Mesenchymal stem cell (in vitro differentiated cells and primary cell): ENCODE measurements at regions not wholly inside any gene's neighbourhood (a gene's known extent, or its start where the extent isn't known, plus 50 kb on each side); places are given as distances from the start of the nearest gene placed in this dataset.

ENCODE experiments used
- DNase-seq: peaks from one replicate; pipeline ENCODE4 v3.0.0-alpha.2; 2013
- H2AFZ ChIP-seq: one replicate; pipeline ENCODE4 v1.6.1; 2013; ENCODE audit warnings: low read depth, mild to moderate bottlenecking, control low read depth, inconsistent platforms, low read length, moderate library complexity
- H2AK5ac ChIP-seq: 2 replicates; pipeline ENCODE4 v1.6.1; 2013; ENCODE audit warnings: low read length, moderate library complexity, mild to moderate bottlenecking, inconsistent platforms; ENCODE audit not compliant: severe bottlenecking
- H2BK120ac ChIP-seq: one replicate; pipeline ENCODE4 v1.6.1; 2013; ENCODE audit warnings: low read depth, mild to moderate bottlenecking, inconsistent platforms, low read length, moderate library complexity
- H2BK12ac ChIP-seq, 2 experiments: one replicate each; pipeline ENCODE4 v1.6.1; 2013; ENCODE audit warnings: inconsistent platforms in 2 of 2, low read length in 2 of 2, mild to moderate bottlenecking in 2 of 2, moderate library complexity in 2 of 2, control low read depth in 1 of 2
- H2BK15ac ChIP-seq: one replicate; pipeline ENCODE4 v1.6.1; 2013; ENCODE audit warnings: mild to moderate bottlenecking, low read depth, inconsistent platforms; ENCODE audit not compliant: poor library complexity, severe bottlenecking
- H2BK5ac ChIP-seq: 2 replicates; pipeline ENCODE4 v1.6.1; 2013; ENCODE audit warnings: low read depth, mild to moderate bottlenecking, low read length, control low read depth, inconsistent platforms; ENCODE audit not compliant: poor library complexity, severe bottlenecking
- H3K14ac ChIP-seq, 2 experiments: one replicate each; pipeline ENCODE4 v1.6.1; 2013; ENCODE audit warnings: inconsistent platforms in 2 of 2, low read length in 2 of 2, control low read depth in 1 of 2, mild to moderate bottlenecking in 1 of 2, moderate library complexity in 1 of 2
- H3K18ac ChIP-seq, 2 experiments: one replicate each; pipeline ENCODE4 v1.6.1; 2013; ENCODE audit warnings: inconsistent platforms in 2 of 2, low read length in 2 of 2, control low read depth in 1 of 2, low read depth in 1 of 2, mild to moderate bottlenecking in 1 of 2
- H3K23ac ChIP-seq, 2 experiments: one replicate each; pipeline ENCODE4 v1.6.1; 2013; ENCODE audit warnings: inconsistent platforms in 2 of 2, low read length in 2 of 2, mild to moderate bottlenecking in 2 of 2, moderate library complexity in 2 of 2, control low read depth in 1 of 2
- H3K27ac ChIP-seq: 2 replicates; pipeline ENCODE4 v1.5.1; 2013; ENCODE audit warnings: mild to moderate bottlenecking, moderate library complexity, low read length, control low read depth, inconsistent platforms; ENCODE audit not compliant: poor library complexity, severe bottlenecking
- H3K27me3 ChIP-seq, 2 experiments: 2 replicates each; pipeline versions ENCODE4 v1.6.1 to v1.7.0; 2013; ENCODE audit warnings: low read length in 2 of 2, mild to moderate bottlenecking in 2 of 2, moderate library complexity in 2 of 2, control low read depth in 1 of 2, inconsistent platforms in 1 of 2; ENCODE audit not compliant: control insufficient read depth in 1 of 2, insufficient read depth in 1 of 2
- H3K36me3 ChIP-seq, 2 experiments: 2 replicates each; pipeline versions ENCODE4 v1.6.1 to v1.7.0; 2013; ENCODE audit warnings: low read length in 2 of 2, control low read depth in 1 of 2, inconsistent platforms in 1 of 2, low read depth in 1 of 2, mild to moderate bottlenecking in 1 of 2; ENCODE audit not compliant: insufficient read depth in 2 of 2, control insufficient read depth in 1 of 2
- H3K4ac ChIP-seq, 2 experiments: one replicate each; pipeline ENCODE4 v1.6.1; 2013; ENCODE audit warnings: inconsistent platforms in 2 of 2, low read length in 2 of 2, mild to moderate bottlenecking in 2 of 2, moderate library complexity in 2 of 2, control low read depth in 1 of 2, low read depth in 1 of 2
- H3K4me1 ChIP-seq: 2 replicates; pipeline ENCODE4 v1.6.1; 2013; ENCODE audit warnings: low read depth, low read length, control low read depth; ENCODE audit not compliant: control insufficient read depth, insufficient read depth
- H3K4me2 ChIP-seq: 2 replicates; pipeline ENCODE4 v1.6.1; 2013; ENCODE audit warnings: low read length, mild to moderate bottlenecking, inconsistent platforms; ENCODE audit not compliant: poor library complexity, severe bottlenecking
- H3K4me3 ChIP-seq, 2 experiments: 2 replicates each; pipeline versions ENCODE4 v1.5.1 to v1.7.0; 2013; ENCODE audit warnings: low read length in 2 of 2, mild to moderate bottlenecking in 2 of 2, control low read depth in 1 of 2, low read depth in 1 of 2; ENCODE audit not compliant: insufficient read depth in 1 of 2
- H3K79me1 ChIP-seq: replicated peaks from 2 replicates; pipeline ENCODE4 v1.6.1; 2013; ENCODE audit warnings: mild to moderate bottlenecking, control low read depth, low read length, inconsistent platforms; ENCODE audit not compliant: poor library complexity, severe bottlenecking
- H3K9ac ChIP-seq: 2 replicates; pipeline ENCODE4 v1.7.0; 2013; ENCODE audit warnings: mild to moderate bottlenecking, low read length, moderate library complexity
- H3K9me3 ChIP-seq: 2 replicates; pipeline ENCODE4 v1.7.0; 2013; ENCODE audit warnings: mild to moderate bottlenecking, low read length; ENCODE audit not compliant: control insufficient read depth
- H4K8ac ChIP-seq: one replicate; pipeline ENCODE4 v1.6.1; 2013; ENCODE audit warnings: inconsistent platforms, mild to moderate bottlenecking, low read length, moderate library complexity
- H4K91ac ChIP-seq: one replicate; pipeline ENCODE4 v1.6.1; 2013; ENCODE audit warnings: mild to moderate bottlenecking, low read length, inconsistent platforms
- WGBS: methylation state at CpG from one replicate; pipeline ENCODE4 v1.1.7; 2013; ENCODE audit warnings: mixed read lengths; 5-methylcytosine and 5-hydroxymethylcytosine counted together

DNA sequence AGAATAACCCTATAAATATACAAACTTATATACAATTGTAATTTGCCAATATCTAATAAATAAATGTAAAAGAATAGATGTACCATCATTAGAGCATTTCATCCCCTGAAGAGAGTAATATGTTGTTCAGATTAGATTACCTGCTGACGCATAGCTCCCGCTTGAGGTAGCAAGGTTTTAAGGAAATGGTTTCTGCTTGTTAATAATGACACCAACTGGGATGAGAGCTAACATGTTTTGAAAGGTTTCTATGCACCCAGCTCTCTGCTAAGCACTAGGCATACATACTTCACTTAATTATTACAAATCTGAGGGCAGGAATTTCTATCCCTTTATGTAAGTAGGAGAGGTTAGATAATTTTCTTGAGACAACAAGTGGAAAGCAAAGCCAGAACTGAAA lies 1003.3 kb upstream of the SORCS1 start:
- H3K27me3 ChIP-seq, result no peaks in the 10 kb centered on the region
- 100% methylated on average over 1 of the region's 2 CpGs for WGBS

DNA sequence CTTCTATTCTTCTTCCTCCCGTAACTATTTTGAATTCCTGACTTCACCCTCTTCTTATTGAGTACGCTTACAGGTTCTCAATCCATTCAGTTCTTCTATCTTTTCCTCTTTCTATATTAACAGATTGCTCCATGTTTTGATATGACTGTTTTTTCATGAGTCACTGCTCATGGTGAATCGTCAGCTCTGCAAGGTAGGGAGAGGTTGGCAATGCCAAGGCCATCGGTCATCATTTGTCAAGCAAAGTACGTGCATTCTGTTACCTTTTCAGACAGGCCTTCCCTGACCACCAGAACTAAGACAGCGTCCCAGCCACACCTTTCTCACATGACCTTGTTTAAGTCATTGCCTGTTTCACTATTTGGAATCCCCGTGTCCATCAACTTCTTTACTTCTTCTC lies 1001.9 kb upstream of the SORCS1 start:
- no peak overlapping the region for H2BK120ac ChIP-seq
- no peaks in the 10 kb centered on the region for H3K4me1 ChIP-seq
- no peak overlapping the region for H2AFZ ChIP-seq
- no peak overlapping the region for H2BK12ac ChIP-seq
- no peaks in the 10 kb centered on the region for H3K9me3 ChIP-seq
- no peak overlapping the region for H4K8ac ChIP-seq
- H3K36me3 ChIP-seq, result no peaks in the 10 kb centered on the region
- 78% methylated on average over 7 of the region's 7 CpGs for WGBS
- no peak overlapping the region for H3K4me3 ChIP-seq
- H2BK15ac ChIP-seq, result no peak overlapping the region
- no peak overlapping the region for H3K4me2 ChIP-seq
- no peak overlapping the region for H3K9ac ChIP-seq
- no peak overlapping the region for H3K18ac ChIP-seq
- H3K27me3 ChIP-seq, result no peaks in the 10 kb centered on the region
- no peak overlapping the region for H2AK5ac ChIP-seq
- H4K91ac ChIP-seq, result no peak overlapping the region
- H3K4ac ChIP-seq, result no peak overlapping the region
- no peak for DNase-seq
- H3K14ac ChIP-seq, result no peak overlapping the region
- H3K23ac ChIP-seq, result no peak overlapping the region
- H2BK5ac ChIP-seq, result no peak overlapping the region
- H3K27ac ChIP-seq, result no peak overlapping the region
- H3K79me1 ChIP-seq, result no peaks in the 10 kb centered on the region

More for the DNA sequence above, 1003.3 kb upstream of the SORCS1 start:
- DNase-seq, result no peak
- Histone ChIP-seq H3K27ac (no peak overlapping the region), H3K9me3 (no peaks in the 10 kb centered on the region), H3K79me1 (no peaks in the 10 kb centered on the region), H2AK5ac (no peak overlapping the region), H2BK15ac (no peak overlapping the region), H3K36me3 (no peaks in the 10 kb centered on the region), H2BK120ac (no peak overlapping the region), H3K9ac (no peak overlapping the region), H3K14ac (no peak overlapping the region), H3K4me2 (no peak overlapping the region), H4K8ac (no peak overlapping the region), H4K91ac (no peak overlapping the region), H3K4me3 (no peak overlapping the region), H2BK12ac (no peak overlapping the region), H3K4ac (no peak overlapping the region), H2AFZ (no peak overlapping the region), H3K4me1 (no peaks in the 10 kb centered on the region), H3K23ac (no peak overlapping the region), H3K18ac (no peak overlapping the region), H2BK5ac (no peak overlapping the region)

DNA sequence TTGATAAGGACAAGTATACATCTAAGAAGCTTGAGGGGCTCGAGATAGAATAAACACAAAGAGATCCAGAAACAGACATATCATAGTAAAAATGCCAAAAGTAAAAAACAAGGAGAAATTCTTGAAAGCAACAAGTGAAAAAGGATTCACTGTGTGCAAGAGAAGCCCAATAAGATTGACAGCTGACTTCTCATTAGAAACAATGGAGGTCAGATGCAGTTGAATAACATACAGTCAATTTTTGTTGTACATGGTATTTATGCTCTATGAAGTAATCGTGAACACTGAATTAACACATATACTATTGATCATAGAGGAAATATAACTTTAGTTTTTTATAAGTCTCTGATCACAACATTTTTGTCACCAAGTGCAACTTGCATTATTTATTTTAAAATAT lies 982.8 kb upstream of the SORCS1 start:
- no peaks in the 10 kb centered on the region for H3K4me1 ChIP-seq
- H3K36me3 ChIP-seq, result no peaks in the 10 kb centered on the region
- H2BK120ac ChIP-seq, result no peak overlapping the region
- no peak overlapping the region for H2BK5ac ChIP-seq
- no peak for DNase-seq
- H3K4ac ChIP-seq, result no peak overlapping the region
- no peak overlapping the region for H3K23ac ChIP-seq
- H3K14ac ChIP-seq, result no peak overlapping the region
- no peaks in the 10 kb centered on the region for H3K79me1 ChIP-seq
- no peak overlapping the region for H4K91ac ChIP-seq
- H3K9me3 ChIP-seq, result peaks cover 41% of the 10 kb centered on the region
- H3K27ac ChIP-seq, result no peak overlapping the region
- no peak overlapping the region for H2AFZ ChIP-seq
- no peak overlapping the region for H3K4me2 ChIP-seq
- H2BK15ac ChIP-seq, result no peak overlapping the region
- no peak overlapping the region for H3K18ac ChIP-seq
- H2AK5ac ChIP-seq, result no peak overlapping the region
- H3K27me3 ChIP-seq, result no peaks in the 10 kb centered on the region
- WGBS, result no CpG with 5 or more reads among the region's 2 CpGs
- no peak overlapping the region for H3K9ac ChIP-seq
- H2BK12ac ChIP-seq, result no peak overlapping the region
- H4K8ac ChIP-seq, result no peak overlapping the region
- no peak overlapping the region for H3K4me3 ChIP-seq

DNA sequence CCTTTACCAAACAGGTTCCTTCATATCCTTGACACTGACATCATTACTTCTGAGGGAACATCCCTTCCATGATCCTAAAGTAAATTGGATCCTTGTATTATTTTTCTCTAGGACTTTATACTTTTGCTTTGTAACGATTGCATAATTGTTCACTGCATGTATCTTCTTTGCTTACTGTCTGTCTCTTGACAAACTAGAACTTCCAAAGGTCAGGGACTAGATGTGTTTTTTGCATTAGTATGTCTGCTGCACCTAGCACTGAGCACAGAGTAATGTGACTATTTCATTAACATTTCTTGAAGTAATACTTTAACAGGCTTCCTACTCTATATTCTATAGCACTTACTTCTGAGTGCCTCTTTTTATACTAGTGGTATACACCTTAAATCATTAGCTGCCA lies 976.6 kb upstream of the SORCS1 start:
- no peak overlapping the region for H2BK120ac ChIP-seq
- no peak overlapping the region for H4K91ac ChIP-seq
- H3K79me1 ChIP-seq, result no peaks in the 10 kb centered on the region
- H3K9ac ChIP-seq, result no peak overlapping the region
- no peaks in the 10 kb centered on the region for H3K4me1 ChIP-seq
- H2AFZ ChIP-seq, result no peak overlapping the region
- no peak overlapping the region for H2BK15ac ChIP-seq
- H2BK5ac ChIP-seq, result no peak overlapping the region
- no peak overlapping the region for H3K4ac ChIP-seq
- H3K27ac ChIP-seq, result no peak overlapping the region
- H3K9me3 ChIP-seq, result peaks cover 9% of the 10 kb centered on the region
- H3K14ac ChIP-seq, result no peak overlapping the region
- no peak overlapping the region for H3K4me3 ChIP-seq
- H3K23ac ChIP-seq, result no peak overlapping the region
- no peak overlapping the region for H2AK5ac ChIP-seq
- no peak overlapping the region for H4K8ac ChIP-seq
- DNase-seq, result no peak
- H3K18ac ChIP-seq, result no peak overlapping the region
- WGBS, result 100% methylated on average over 1 of the region's 1 CpG
- H3K27me3 ChIP-seq, result no peaks in the 10 kb centered on the region
- H2BK12ac ChIP-seq, result no peak overlapping the region
- H3K36me3 ChIP-seq, result no peaks in the 10 kb centered on the region
- H3K4me2 ChIP-seq, result no peak overlapping the region
